B cell (primary cell): ENCODE measurements at regions not wholly inside any gene's neighbourhood (a gene's known extent, or its start where the extent isn't known, plus 50 kb on each side); places are given as distances from the start of the nearest gene placed in this dataset.

Source experiments
- ATAC-seq: fragments of 200-7000 bp; cut with Tn5 transposase; one replicate; pipeline ENCODE4 v1.10.0; 2021; ENCODE audit warnings: low read depth, mild to moderate bottlenecking, moderate number of reproducible peaks, moderate library complexity
- CTCF ChIA-PET: fragments of 350-600 bp; sonication (Branson Sonifier 250); formaldehyde crosslinking; loops from one replicate; lab custom pipeline; 2021; ENCODE audit warnings: antibody characterized with exemption, inconsistent platforms; lab: Charles Lee
- POLR2A ChIA-PET: fragments of 350-600 bp; sonication (Branson Sonifier 250); formaldehyde crosslinking; loops from one replicate; lab custom pipeline; 2021; ENCODE audit warnings: antibody characterized with exemption; lab: Charles Lee
- DNase-seq: peaks from one replicate; pipeline ENCODE4 v3.0.0; 2013
- H2AFZ ChIP-seq: 2 replicates; pipeline ENCODE4 v1.6.1; 2012; ENCODE audit warnings: mild to moderate bottlenecking, low read depth, low read length; ENCODE audit not compliant: insufficient read depth, poor library complexity, severe bottlenecking
- H3K27ac ChIP-seq, 2 donors: 1 replicate in 1 of 2; 2 replicates in 1 of 2; pipeline ENCODE4 v1.5.1; 2012 to 2013; ENCODE audit warnings: low read length in 2 of 2, mild to moderate bottlenecking in 2 of 2, moderate library complexity in 1 of 2
- H3K27me3 ChIP-seq, 4 experiments: fragments of 200-600 bp in 1 of 4; sonication (generic) in 1 of 4; replicated peaks in 1 of 4; 1 replicate in 2 of 4; 2 replicates in 2 of 4; pipeline versions ENCODE4 v1.6.1 to v1.7.0; 2013 to 2016; ENCODE audit warnings: low read length in 3 of 4, mild to moderate bottlenecking in 2 of 4, mixed read lengths in 1 of 4, moderate library complexity in 1 of 4; ENCODE audit not compliant: insufficient read depth in 4 of 4, control insufficient read depth in 3 of 4; ENCODE audit errors: control extremely low read depth in 1 of 4
- H3K36me3 ChIP-seq, 2 experiments: replicated peaks in 1 of 2; 1 replicate in 1 of 2; 2 replicates in 1 of 2; pipeline versions ENCODE4 v1.6.1 to v1.7.1; 2013; ENCODE audit warnings: low read length in 1 of 2; ENCODE audit not compliant: insufficient read depth in 2 of 2, control insufficient read depth in 1 of 2; ENCODE audit errors: control extremely low read depth in 1 of 2, extremely low read depth in 1 of 2
- H3K4me1 ChIP-seq, 2 donors: fragments of 200-600 bp in 1 of 2; sonication (generic) in 1 of 2; 1 replicate in 1 of 2; 2 replicates in 1 of 2; pipeline versions ENCODE4 v1.5.1 to v1.6.1; 2013 to 2017; ENCODE audit warnings: low read length in 2 of 2; ENCODE audit not compliant: control insufficient read depth in 2 of 2, insufficient read depth in 2 of 2
- H3K4me2 ChIP-seq: replicated peaks from 2 replicates; pipeline ENCODE3; 2012; ENCODE audit warnings: mild to moderate bottlenecking, low read depth, low read length; ENCODE audit not compliant: poor library complexity, severe bottlenecking
- H3K4me3 ChIP-seq, 5 experiments: fragments of 200-600 bp in 1 of 5; sonication (generic) in 1 of 5; 1 replicate in 3 of 5; 2 replicates in 2 of 5; pipeline versions ENCODE4 v1.5.1 to v1.7.0; 2011 to 2016; ENCODE audit warnings: low read length in 4 of 5, mild to moderate bottlenecking in 4 of 5, low read depth in 2 of 5, control low read depth in 1 of 5, moderate library complexity in 1 of 5; ENCODE audit not compliant: insufficient read depth in 1 of 5; ENCODE audit errors: control extremely low read depth in 1 of 5, extremely low read depth in 1 of 5
- H3K79me2 ChIP-seq: fragments of 200-600 bp; sonication (generic); one replicate; pipeline ENCODE4 v1.6.0; 2016; ENCODE audit warnings: low read length; ENCODE audit not compliant: control insufficient read depth, insufficient read depth
- H3K9ac ChIP-seq: fragments of 200-600 bp; sonication (generic); 2 replicates; pipeline ENCODE4 v1.6.1; 2017; ENCODE audit warnings: mild to moderate bottlenecking, low read length, moderate library complexity
- H3K9me3 ChIP-seq, 3 donors: one replicate each; pipeline versions ENCODE4 v1.6.1 to v1.7.1; 2013; ENCODE audit warnings: low read length in 2 of 3; ENCODE audit not compliant: control insufficient read depth in 2 of 3, insufficient read depth in 1 of 3; ENCODE audit errors: control extremely low read depth in 1 of 3
- H4K20me1 ChIP-seq: 2 replicates; pipeline ENCODE4 v1.6.0; 2012; ENCODE audit warnings: mild to moderate bottlenecking, low read length; ENCODE audit not compliant: insufficient read depth, control insufficient read depth, poor library complexity, severe bottlenecking
- H3K27ac Mint-ChIP-seq: one replicate; pipeline ENCODE4 v1.8.0; 2021; ENCODE audit warnings: mixed read lengths
- H3K27me3 Mint-ChIP-seq: one replicate; pipeline ENCODE4 v1.8.0; 2021; ENCODE audit warnings: mixed read lengths
- H3K4me1 Mint-ChIP-seq: one replicate; pipeline ENCODE4 v1.8.0; 2021; ENCODE audit warnings: mixed read lengths
- H3K4me3 Mint-ChIP-seq: one replicate; pipeline ENCODE4 v1.8.0; 2021; ENCODE audit warnings: mixed read lengths
- H3K9me3 Mint-ChIP-seq: one replicate; pipeline ENCODE4 v1.8.0; 2022; ENCODE audit warnings: mixed read lengths; ENCODE audit not compliant: insufficient read depth
- CTCF ChIP-seq: fragments of 200-600 bp; IDR thresholded peaks from one replicate; pipeline ENCODE4 v1.8.0; 2022; ENCODE audit warnings: antibody characterized with exemption, mild to moderate bottlenecking
- EZH2 ChIP-seq: IDR thresholded peaks from 2 replicates; pipeline ENCODE4 v1.6.1; 2012; ENCODE audit warnings: borderline replicate concordance, low read depth, mild to moderate bottlenecking, moderate library complexity, low read length; ENCODE audit not compliant: insufficient read depth, poor library complexity, severe bottlenecking
- WGBS: methylation state at CpG from one replicate; pipeline ENCODE4 v1.1.5; 2013; ENCODE audit warnings: missing lambda C conversion rate; ENCODE audit not compliant: insufficient coverage; 5-methylcytosine and 5-hydroxymethylcytosine counted together
- intact Hi-C: fragments of 100-400 bp; cut with micrococcal nuclease; formaldehyde crosslinking; loops from one replicate; pipeline ENCODE4 v1.10.0; 2022

GRCh38 chrX:45485719-45486118, 285.0 kb upstream of the DIPK2B start:
- no peaks in the 10 kb centered on the region for H3K4me1 ChIP-seq
- no peaks in the 10 kb centered on the region for H3K27me3 Mint-ChIP-seq

GRCh38 chrX:45479835-45480422, 279.3 kb upstream of the DIPK2B start:
- DNase-seq (no peak), ATAC-seq (no peak)
- Mint-ChIP-seq H3K27me3 (peaks cover 5% of the 10 kb centered on the region), H3K9me3 (no peaks in the 10 kb centered on the region), H3K4me1 (no peaks in the 10 kb centered on the region), H3K27ac (no peak overlapping the region), H3K4me3 (no peak overlapping the region)
- H3K27ac ChIP-seq = no peak overlapping the region
- H3K27me3 ChIP-seq = no peaks in the 10 kb centered on the region
- no peaks in the 10 kb centered on the region for H3K4me1 ChIP-seq
- TF ChIP-seq EZH2 (no peak), CTCF (no peak)
- H3K9me3 ChIP-seq = no peaks in the 10 kb centered on the region
- no peak overlapping the region for H3K9ac ChIP-seq
- H3K4me3 ChIP-seq = no peak overlapping the region
- H4K20me1 ChIP-seq = no peaks in the 10 kb centered on the region
- no peaks in the 10 kb centered on the region for H3K36me3 ChIP-seq
- H2AFZ ChIP-seq = no peak overlapping the region
- no CpG with 5 or more reads among the region's 4 CpGs for WGBS
- H3K79me2 ChIP-seq = no peaks in the 10 kb centered on the region
- intact Hi-C loops = no loop called here
- CTCF ChIA-PET = no interaction called here
- POLR2A ChIA-PET = no interaction called here
- H3K4me2 ChIP-seq = no peak overlapping the region

More at GRCh38 chrX:45485719-45486118, 285.0 kb upstream of the DIPK2B start:
- Histone ChIP-seq H3K9ac (no peak overlapping the region), H4K20me1 (no peaks in the 10 kb centered on the region), H3K4me3 (no peak overlapping the region), H3K79me2 (no peaks in the 10 kb centered on the region), H3K27me3 (no peaks in the 10 kb centered on the region), H2AFZ (no peak overlapping the region), H3K27ac (no peak overlapping the region), H3K36me3 (no peaks in the 10 kb centered on the region), H3K4me2 (no peak overlapping the region), H3K9me3 (no peaks in the 10 kb centered on the region)
- TF ChIP-seq CTCF (no peak), EZH2 (no peak)
- ChIA-PET POLR2A (no interaction called here), CTCF (no interaction called here)
- H3K27ac Mint-ChIP-seq = no peak overlapping the region
- H3K4me1 Mint-ChIP-seq = no peaks in the 10 kb centered on the region
- intact Hi-C loops = no loop called here
- no peak for DNase-seq
- no peak for ATAC-seq
- H3K4me3 Mint-ChIP-seq = no peak overlapping the region
- H3K9me3 Mint-ChIP-seq = no peaks in the 10 kb centered on the region
- WGBS = no CpG with 5 or more reads among the region's 1 CpG
